VCaP (cell line): ENCODE measurements at regions not wholly inside any gene's neighbourhood (a gene's known extent, or its start where the extent isn't known, plus 50 kb on each side); places are given as distances from the start of the nearest gene placed in this dataset.
"Not testable (repeated sequence)": the region's sequence is repeated elsewhere in the genome, so short reads cannot be mapped to it uniquely, and the experiment has no call there.

Experiments used
- H3K27ac ChIP-seq: fragments of 450-650 bp; 2 replicates; pipeline ENCODE4 v1.5.1; 2017
- TF ChIP-seq, protein P1 (sequence below): fragments of 450-650 bp; conservative IDR thresholded peaks from 2 replicates; pipeline ENCODE4 v1.5.1; 2017; ENCODE audit warnings: mild to moderate bottlenecking, moderate library complexity

DNA sequence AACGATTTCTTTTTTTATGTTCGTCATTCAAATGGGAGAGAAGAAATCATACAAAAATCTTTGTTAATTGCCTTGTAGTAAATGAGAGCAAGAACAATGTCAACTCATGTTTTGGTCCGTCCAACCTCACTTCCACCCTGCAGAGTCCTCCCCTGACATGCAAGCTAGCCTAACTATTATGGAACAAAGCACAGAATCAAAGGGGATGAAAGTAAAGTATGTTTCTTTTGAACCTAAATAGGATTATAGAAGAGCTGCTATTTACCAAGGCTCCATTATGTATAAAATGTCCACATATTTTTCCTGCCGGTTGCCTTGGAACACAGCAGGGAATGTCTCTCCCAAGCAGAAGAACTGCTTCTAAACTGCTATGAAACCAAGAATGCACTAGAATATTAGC lies 161.1 kb downstream of the MRPS30 start:
- no peak overlapping the region for H3K27ac ChIP-seq
- TF ChIP-seq, protein P1, sequence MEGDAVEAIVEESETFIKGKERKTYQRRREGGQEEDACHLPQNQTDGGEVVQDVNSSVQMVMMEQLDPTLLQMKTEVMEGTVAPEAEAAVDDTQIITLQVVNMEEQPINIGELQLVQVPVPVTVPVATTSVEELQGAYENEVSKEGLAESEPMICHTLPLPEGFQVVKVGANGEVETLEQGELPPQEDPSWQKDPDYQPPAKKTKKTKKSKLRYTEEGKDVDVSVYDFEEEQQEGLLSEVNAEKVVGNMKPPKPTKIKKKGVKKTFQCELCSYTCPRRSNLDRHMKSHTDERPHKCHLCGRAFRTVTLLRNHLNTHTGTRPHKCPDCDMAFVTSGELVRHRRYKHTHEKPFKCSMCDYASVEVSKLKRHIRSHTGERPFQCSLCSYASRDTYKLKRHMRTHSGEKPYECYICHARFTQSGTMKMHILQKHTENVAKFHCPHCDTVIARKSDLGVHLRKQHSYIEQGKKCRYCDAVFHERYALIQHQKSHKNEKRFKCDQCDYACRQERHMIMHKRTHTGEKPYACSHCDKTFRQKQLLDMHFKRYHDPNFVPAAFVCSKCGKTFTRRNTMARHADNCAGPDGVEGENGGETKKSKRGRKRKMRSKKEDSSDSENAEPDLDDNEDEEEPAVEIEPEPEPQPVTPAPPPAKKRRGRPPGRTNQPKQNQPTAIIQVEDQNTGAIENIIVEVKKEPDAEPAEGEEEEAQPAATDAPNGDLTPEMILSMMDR, result no peak

DNA sequence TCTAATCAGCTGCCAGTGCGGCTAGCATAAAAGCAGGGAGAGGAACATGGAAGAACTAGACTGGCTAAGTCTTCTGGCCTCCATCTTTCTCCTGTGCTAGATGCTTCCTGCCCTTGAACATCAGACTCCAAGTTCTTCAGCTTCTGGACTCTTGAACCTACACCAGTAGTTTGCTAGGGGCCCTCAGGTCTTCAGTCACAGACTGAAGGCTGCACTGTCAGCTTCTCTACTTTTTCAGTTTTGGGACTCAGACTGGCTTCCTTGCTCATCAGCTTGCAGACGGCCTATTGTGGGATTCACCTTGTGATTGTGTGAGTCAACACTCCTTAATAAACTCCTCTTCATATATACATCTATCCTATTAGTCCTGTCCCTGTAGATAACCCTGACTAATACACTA lies 162.2 kb downstream of the MRPS30 start:
- H3K27ac ChIP-seq, result not testable (repeated sequence)

DNA sequence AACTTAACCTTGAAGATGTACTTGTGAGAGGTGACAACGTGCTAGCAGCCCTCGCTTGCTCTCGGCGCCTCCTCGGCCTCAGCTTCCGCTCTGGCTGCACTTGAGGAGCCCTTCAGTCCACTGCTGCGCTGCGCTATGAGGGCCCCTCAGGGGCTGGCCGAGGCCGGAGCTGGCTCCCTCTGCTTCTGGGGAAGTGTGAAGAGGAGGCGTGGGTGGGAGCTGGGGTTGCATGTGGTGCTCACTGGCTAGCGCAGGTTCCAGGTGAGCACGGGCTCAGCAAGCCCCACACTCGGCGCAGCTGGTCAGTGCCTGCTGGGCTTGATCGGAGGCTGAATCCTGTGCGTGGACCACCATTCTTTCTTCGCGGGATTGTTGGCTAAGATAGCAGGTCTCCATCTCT lies 166.1 kb downstream of the MRPS30 start:
- TF ChIP-seq, protein P1, result no peak
- H3K27ac ChIP-seq, result no peak overlapping the region

DNA sequence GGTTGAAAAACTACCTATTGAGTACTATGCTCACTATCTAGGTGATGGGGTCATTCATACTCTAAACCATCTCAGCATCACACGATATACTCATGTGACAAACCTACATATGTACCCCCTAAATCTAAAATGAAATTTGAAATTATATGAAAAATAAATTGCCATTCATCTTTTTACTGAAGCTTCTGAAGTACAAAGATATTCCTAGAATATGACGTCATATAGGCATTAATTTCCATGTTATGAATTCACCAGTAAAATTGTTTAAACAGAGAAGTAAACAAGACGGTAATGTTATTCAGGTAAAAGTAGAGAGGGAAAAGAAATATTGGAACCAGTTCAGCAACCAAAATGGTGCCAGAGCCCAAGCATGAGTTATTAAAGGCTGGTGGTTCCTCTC lies 173.0 kb downstream of the MRPS30 start:
- TF ChIP-seq, protein P1, result no peak
- no peak overlapping the region for H3K27ac ChIP-seq

DNA sequence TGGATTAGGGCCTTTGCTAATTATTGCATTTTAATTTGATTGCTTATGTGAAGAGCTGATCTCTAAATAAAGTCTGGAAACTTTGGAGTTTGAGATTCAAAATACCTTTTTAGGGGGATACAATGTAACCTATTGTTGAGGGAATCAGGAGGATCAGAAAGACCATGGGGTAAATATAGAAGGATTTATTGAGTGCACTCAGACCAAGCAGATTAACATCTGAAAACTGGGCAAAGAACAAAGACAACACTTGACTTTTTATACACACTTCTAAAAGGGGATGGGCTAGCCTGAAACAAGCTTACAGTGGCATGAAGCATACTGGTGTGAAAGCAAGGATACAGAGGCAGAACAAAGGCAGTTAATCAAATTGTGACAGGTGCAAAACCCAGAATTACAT lies 174.3 kb downstream of the MRPS30 start:
- TF ChIP-seq, protein P1, result no peak
- H3K27ac ChIP-seq, result no peak overlapping the region

DNA sequence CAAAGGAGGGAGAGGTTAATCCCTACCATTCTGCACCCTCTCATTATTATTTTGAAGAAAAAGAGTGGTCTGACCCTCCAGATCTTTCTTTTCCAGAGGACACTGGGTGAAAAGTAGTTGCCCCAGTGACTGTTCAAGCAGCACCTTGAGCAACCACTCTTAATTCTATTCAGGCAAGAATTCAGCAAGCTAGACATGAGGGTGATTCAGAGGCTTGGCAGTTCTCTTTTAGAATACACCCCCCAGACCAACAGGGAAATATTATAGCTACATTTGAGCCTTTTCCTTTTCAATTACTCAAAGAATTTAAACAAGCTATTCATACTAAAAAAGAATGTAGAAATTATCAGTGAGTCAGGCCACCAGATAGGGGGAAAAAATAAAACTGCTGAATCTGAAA lies 178.3 kb downstream of the MRPS30 start:
- H3K27ac ChIP-seq, result no peak overlapping the region
- TF ChIP-seq, protein P1, result no peak

DNA sequence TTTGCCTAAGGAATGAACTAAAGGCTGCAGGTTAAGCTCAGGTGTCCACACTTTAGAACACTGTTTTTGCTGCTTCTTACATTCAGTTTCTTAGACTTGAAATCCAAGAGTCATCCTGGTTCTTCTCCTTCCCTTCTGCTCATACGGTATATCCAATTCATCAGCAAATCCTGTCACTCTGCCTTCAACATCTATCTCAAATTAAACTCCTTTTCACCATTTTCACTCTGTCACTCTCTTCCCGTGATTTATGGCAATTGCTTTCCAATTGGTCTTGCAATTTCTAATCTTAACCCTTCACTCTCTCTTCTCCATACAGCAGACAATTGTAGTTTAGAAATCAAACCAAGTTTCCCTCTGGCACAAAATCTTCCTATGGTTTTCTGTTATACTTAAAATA lies 182.9 kb downstream of the MRPS30 start:
- TF ChIP-seq, protein P1, result no peak
- no peak overlapping the region for H3K27ac ChIP-seq

DNA sequence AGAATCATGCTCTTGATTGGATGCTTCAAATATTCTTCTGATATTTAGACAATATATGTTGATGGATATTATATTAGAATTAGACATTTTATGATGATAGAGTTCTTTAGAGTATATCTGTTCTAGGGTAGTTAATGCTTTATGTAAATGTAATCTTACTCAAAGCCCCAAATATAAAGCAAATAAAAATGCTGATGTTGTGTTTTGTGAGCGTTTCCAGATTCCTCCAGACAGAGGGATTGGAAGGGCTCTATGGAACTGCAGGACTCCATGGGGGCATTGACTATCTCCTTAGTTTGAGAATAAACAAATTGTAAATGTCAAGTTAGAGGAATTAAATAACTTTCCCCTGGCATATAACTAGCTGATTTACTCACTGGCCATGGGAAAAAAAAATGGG lies 184.5 kb downstream of the MRPS30 start:
- no peak overlapping the region for H3K27ac ChIP-seq
- TF ChIP-seq, protein P1, result no peak
